NT2/D1 (cell line): ENCODE measurements at regions not wholly inside any gene's neighbourhood (a gene's known extent, or its start where the extent isn't known, plus 50 kb on each side); places are given as distances from the start of the nearest gene placed in this dataset.

ENCODE experiments used
- DNase-seq: peaks from one replicate; pipeline ENCODE4 v3.0.0-alpha.2; 2011; ENCODE audit warnings: low read depth, low spot score
- H3K27me3 ChIP-seq: 2 replicates; pipeline ENCODE4 v1.6.0; 2011; ENCODE audit warnings: mild to moderate bottlenecking; ENCODE audit not compliant: insufficient read length, insufficient read depth
- H3K36me3 ChIP-seq: 2 replicates; pipeline ENCODE4 v1.6.1; 2011; ENCODE audit warnings: mild to moderate bottlenecking, low read length, mixed read lengths; ENCODE audit not compliant: insufficient read depth, insufficient read length
- H3K4me1 ChIP-seq: 2 replicates; pipeline ENCODE4 v1.5.1; 2011; ENCODE audit not compliant: insufficient read depth, insufficient read length
- H3K4me3 ChIP-seq: 2 replicates; pipeline ENCODE4 v1.5.1; 2011; ENCODE audit warnings: low read depth; ENCODE audit not compliant: insufficient read length
- H3K9ac ChIP-seq: 2 replicates; pipeline ENCODE4 v1.6.0; 2011; ENCODE audit warnings: low read depth; ENCODE audit not compliant: insufficient read length
- H3K9me3 ChIP-seq: 2 replicates; pipeline ENCODE4 v1.5.1; 2011; ENCODE audit warnings: mild to moderate bottlenecking, low read length; ENCODE audit not compliant: insufficient read depth
- SUZ12 ChIP-seq: IDR thresholded peaks from 2 replicates; pipeline ENCODE4 v1.6.1; 2011; ENCODE audit not compliant: insufficient read length, insufficient read depth; ENCODE audit errors: extremely low read depth
- YY1 ChIP-seq: IDR thresholded peaks from 2 replicates; pipeline ENCODE4 v1.6.1; 2011; ENCODE audit not compliant: insufficient read length, insufficient read depth
- ZNF274 ChIP-seq: IDR thresholded peaks from 2 replicates; pipeline ENCODE4 v1.6.1; 2011; ENCODE audit warnings: mild to moderate bottlenecking, low read depth, low read length

DNA sequence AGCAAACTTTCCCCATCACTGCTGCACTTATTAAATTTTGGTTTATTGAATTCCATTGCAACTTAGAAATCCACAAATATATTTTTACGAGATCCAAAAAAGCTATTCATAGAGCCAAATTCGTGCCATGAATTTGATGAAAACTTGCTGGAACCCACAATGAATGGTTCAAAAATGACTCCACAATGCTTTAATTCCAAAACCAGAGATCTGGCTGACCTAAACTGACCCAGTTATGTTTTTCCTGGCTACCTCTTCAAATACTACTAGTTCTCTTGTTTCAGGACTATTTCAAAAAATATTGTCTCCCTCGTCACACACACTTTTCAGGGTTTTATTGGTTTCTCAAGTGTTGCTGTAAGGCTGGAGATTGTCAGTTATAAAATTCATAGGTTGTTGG is 474.8 kb downstream of the PDGFC start:
- no peak overlapping the region for H3K4me3 ChIP-seq
- no peaks in the 10 kb centered on the region for H3K4me1 ChIP-seq
- H3K36me3 ChIP-seq: no peaks in the 10 kb centered on the region
- H3K27me3 ChIP-seq: no peaks in the 10 kb centered on the region
- H3K9me3 ChIP-seq: no peaks in the 10 kb centered on the region
- DNase-seq: no peak
- H3K9ac ChIP-seq: no peak overlapping the region
- TF ChIP-seq ZNF274 (no peak), SUZ12 (no peak)

DNA sequence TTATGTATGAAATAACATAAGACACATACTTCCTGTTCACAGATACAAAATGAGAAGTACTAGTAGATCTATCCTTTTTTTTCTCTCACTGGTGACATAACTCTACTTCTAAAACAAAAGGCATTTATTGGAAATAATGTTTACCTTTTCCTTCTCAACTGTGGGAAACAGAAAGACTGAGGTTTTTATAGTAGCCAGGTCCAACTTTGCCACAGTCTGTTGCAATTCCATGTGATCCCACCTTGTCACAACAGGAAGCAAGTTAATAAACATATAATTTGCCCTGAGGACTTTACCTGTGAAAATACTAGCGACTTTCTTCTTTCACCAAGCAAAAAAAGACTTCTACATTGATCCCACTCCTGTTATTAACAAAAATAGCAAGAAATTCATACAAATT is 475.8 kb downstream of the PDGFC start:
- no peaks in the 10 kb centered on the region for H3K36me3 ChIP-seq
- TF ChIP-seq ZNF274 (no peak), YY1 (no peak), SUZ12 (no peak)
- no peaks in the 10 kb centered on the region for H3K9me3 ChIP-seq
- no peaks in the 10 kb centered on the region for H3K4me1 ChIP-seq
- DNase-seq: no peak
- H3K27me3 ChIP-seq: no peaks in the 10 kb centered on the region
- no peak overlapping the region for H3K9ac ChIP-seq
- no peak overlapping the region for H3K4me3 ChIP-seq

DNA sequence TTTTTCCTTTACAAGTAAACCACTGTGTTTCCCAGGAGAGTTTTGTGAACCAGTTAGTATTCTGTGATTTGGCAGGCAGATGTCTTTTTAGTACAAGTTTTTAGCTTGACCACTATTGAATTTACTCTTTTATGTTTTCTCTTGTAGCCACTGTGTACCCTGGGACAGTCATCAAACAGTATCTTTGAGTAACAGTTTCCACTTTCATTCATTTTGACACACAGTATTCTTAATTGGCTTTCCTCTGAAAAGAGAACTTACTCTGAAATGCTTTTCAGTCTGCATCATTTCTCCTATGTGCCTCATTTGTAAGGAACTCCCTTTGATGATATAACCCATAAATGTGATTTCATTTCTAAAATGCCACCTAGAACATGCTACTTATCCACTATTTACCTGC is 476.5 kb downstream of the PDGFC start:
- Histone ChIP-seq H3K9me3 (no peaks in the 10 kb centered on the region), H3K9ac (no peak overlapping the region), H3K27me3 (no peaks in the 10 kb centered on the region), H3K4me3 (no peak overlapping the region), H3K36me3 (no peaks in the 10 kb centered on the region), H3K4me1 (no peaks in the 10 kb centered on the region)
- TF ChIP-seq ZNF274 (no peak), YY1 (no peak), SUZ12 (no peak)
- no peak for DNase-seq

DNA sequence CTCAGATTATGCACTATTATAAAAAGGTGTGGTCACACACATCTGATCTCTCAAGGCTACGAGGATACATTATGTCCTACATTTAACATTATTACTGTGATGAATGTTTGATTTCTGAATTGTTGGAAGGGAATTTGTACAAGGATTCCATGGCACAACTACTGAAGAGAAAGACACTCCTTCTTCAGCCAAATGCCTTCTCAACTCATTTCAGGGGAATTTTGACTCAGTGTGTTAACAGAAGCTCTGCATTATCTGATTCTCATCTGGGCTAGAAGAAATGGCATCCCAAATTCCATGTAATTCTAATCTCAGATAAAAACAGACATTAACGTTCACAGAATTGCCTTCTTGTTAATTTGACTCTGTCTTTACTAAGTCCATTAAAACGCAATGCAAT is 477.7 kb downstream of the PDGFC start:
- DNase-seq: no peak
- TF ChIP-seq ZNF274 (no peak), SUZ12 (no peak), YY1 (no peak)

GRCh38 chr4:156487107-156487506 is 484.5 kb downstream of the PDGFC start:
- Histone ChIP-seq H3K36me3 (no peaks in the 10 kb centered on the region), H3K9ac (no peak overlapping the region), H3K9me3 (no peaks in the 10 kb centered on the region), H3K4me1 (no peaks in the 10 kb centered on the region), H3K4me3 (no peak overlapping the region), H3K27me3 (no peaks in the 10 kb centered on the region)
- TF ChIP-seq ZNF274: no peak
- no peak for TF ChIP-seq YY1
- no peak for TF ChIP-seq SUZ12
- DNase-seq: no peak

More for the DNA sequence above, 477.7 kb downstream of the PDGFC start:
- no peak overlapping the region for H3K9ac ChIP-seq
- no peaks in the 10 kb centered on the region for H3K4me1 ChIP-seq
- H3K9me3 ChIP-seq: no peaks in the 10 kb centered on the region
- H3K27me3 ChIP-seq: no peaks in the 10 kb centered on the region
- no peak overlapping the region for H3K4me3 ChIP-seq
- no peaks in the 10 kb centered on the region for H3K36me3 ChIP-seq

DNA sequence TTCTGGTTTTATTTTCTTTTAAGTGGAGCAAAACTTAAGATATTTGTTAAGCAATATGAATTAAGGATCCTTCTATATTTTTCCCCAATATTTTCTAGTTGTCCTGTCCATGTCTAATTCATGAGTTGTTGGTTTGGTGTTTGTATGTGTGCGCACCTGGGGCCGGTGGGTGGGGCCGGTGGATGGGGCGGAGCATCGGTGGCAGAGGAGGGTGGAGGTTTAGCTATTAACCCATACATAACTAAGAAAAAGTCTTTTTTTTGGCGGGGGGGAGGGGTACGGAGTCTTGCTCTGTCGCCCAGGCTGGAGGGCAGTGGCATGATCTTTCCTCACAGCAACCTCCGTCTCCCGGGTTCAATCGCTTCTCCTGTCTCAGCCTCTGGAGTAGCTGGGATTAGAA is 489.8 kb downstream of the PDGFC start:
- Histone ChIP-seq H3K9me3 (no peaks in the 10 kb centered on the region), H3K4me3 (no peak overlapping the region), H3K9ac (no peak overlapping the region), H3K36me3 (no peaks in the 10 kb centered on the region), H3K4me1 (no peaks in the 10 kb centered on the region), H3K27me3 (no peaks in the 10 kb centered on the region)
- no peak for TF ChIP-seq SUZ12
- TF ChIP-seq ZNF274: no peak
- TF ChIP-seq YY1: no peak
- DNase-seq: no peak

DNA sequence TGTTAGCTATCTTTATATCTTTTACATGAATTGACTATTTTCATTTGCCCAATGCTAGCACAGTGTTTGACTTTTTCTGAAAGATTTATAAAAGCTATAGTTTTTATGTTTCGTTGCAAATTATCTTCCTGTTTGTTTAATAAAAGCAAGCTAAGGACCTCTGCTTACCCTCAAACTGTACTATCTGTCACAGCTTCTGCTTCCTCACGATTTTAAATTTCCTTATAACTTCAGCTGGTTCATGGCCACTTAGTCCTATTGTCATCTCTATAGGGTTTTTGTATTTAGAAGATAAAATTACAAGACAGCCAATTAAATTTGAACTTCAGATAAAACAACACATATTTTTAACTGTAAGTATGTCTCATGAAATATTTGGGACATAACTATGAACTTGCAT is 494.0 kb downstream of the PDGFC start:
- Histone ChIP-seq H3K9me3 (no peaks in the 10 kb centered on the region), H3K4me1 (no peaks in the 10 kb centered on the region)
- TF ChIP-seq SUZ12 (no peak), ZNF274 (no peak)

DNA sequence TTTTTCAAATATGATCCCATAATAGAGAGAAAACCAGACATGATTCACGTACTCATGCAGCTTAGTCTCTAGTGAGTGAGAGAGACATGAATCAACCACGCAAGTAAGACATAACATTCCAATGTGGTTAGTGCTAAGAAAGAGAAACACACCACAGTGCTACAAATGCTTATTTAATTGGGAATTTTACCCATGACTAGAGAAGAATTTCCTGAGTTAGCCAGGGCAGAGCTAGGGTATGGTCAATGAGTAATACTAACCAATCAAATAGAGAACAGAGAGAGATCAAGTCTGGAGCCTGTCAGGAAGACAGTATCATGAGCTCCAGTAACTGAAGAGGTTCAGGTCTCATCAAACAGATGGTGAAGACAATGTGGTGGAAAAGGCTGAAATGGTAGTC is 495.2 kb downstream of the PDGFC start:
- H3K4me3 ChIP-seq: no peak overlapping the region
- H3K27me3 ChIP-seq: no peaks in the 10 kb centered on the region
- no peaks in the 10 kb centered on the region for H3K4me1 ChIP-seq
- no peak overlapping the region for H3K9ac ChIP-seq
- TF ChIP-seq YY1: no peak
- TF ChIP-seq ZNF274: no peak
- TF ChIP-seq SUZ12: no peak
- no peaks in the 10 kb centered on the region for H3K36me3 ChIP-seq
- no peaks in the 10 kb centered on the region for H3K9me3 ChIP-seq
- DNase-seq: no peak

More for the DNA sequence above, 494.0 kb downstream of the PDGFC start:
- Histone ChIP-seq H3K36me3 (no peaks in the 10 kb centered on the region), H3K4me3 (no peak overlapping the region), H3K9ac (no peak overlapping the region), H3K27me3 (no peaks in the 10 kb centered on the region)
- DNase-seq: no peak
